ENCODE measurements at regions not wholly inside any gene's neighbourhood (a gene's known extent, or its start where the extent isn't known, plus 50 kb on each side); places are given as distances from the start of the nearest gene placed in this dataset.

DNA sequence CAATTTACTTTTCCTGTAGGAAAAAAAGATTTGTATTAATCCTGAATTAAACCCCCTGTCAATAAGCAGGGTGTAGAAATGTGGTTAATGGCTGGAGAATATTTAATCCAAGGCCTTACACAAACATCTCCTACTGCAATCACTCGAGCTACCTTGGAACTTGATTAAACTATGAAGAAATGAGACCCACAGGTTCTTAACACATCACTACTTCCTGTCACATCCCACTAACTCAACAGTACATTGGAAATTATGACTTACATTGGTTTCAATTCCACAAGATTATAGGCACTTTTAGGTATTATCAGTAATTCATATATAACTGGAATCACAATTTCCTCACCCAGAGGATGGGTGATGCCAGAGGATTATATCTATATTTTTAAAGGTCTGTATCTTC lies 480.3 kb downstream of the MRPL39 start:
- no peaks in the 10 kb centered on the region for H3K9me3 ChIP-seq (ENCODE audit: low read depth, low read length)
- DNase-seq (ENCODE audit: low read depth, low spot score) = no peak
- no peak overlapping the region for H3K9ac ChIP-seq (ENCODE audit: insufficient read length)
- H3K36me3 ChIP-seq (ENCODE audit: insufficient read depth, low read length) = no peaks in the 10 kb centered on the region
- no peak overlapping the region for H3K4me3 ChIP-seq
- H3K27ac ChIP-seq = no peak overlapping the region
- no peak for TF ChIP-seq FOXP2 (optimal IDR thresholded peaks at IDR 0.05; ENCODE audit: control extremely low read depth, extremely low read length, insufficient read depth)
- TF ChIP-seq EZH2 (IDR thresholded peaks at IDR 0.05) = no peak
- TF ChIP-seq POLR2AphosphoS5 (IDR thresholded peaks at IDR 0.05; ENCODE audit: borderline replicate concordance, low read depth, low read length) = no peak

DNA sequence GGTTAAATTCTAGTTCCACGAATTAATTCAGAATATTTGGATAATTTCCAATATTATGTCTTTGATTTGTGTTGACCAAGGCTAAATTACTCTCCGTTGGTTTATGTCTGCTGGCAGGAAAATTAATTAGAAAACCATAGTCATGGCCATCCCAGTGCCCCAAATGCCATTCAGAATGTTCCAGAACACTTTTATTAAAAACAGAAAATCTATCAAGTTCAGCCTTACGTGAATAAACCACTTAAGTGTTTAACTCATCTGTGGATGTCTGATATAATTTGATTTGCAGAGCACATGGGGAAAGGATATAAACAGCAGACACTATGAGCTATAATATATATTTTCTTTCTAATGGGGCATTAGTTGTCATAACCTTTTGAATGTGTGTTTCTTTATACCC lies 480.7 kb downstream of the MRPL39 start:
- Histone ChIP-seq H3K9ac (ENCODE audit: insufficient read length) (no peak overlapping the region), H3K4me3 (no peak overlapping the region), H3K9me3 (ENCODE audit: low read depth, low read length) (no peaks in the 10 kb centered on the region), H3K36me3 (ENCODE audit: insufficient read depth, low read length) (no peaks in the 10 kb centered on the region), H3K27ac (no peak overlapping the region)
- no peak for DNase-seq (ENCODE audit: low read depth, low spot score)
- no peak for TF ChIP-seq FOXP2 (optimal IDR thresholded peaks at IDR 0.05; ENCODE audit: control extremely low read depth, extremely low read length, insufficient read depth)
- TF ChIP-seq POLR2AphosphoS5 (IDR thresholded peaks at IDR 0.05; ENCODE audit: borderline replicate concordance, low read depth, low read length) = no peak
- no peak for TF ChIP-seq EZH2 (IDR thresholded peaks at IDR 0.05)

GRCh38 chr21:25118648-25119047 lies 488.6 kb downstream of the MRPL39 start:
- no peak overlapping the region for H3K27ac ChIP-seq
- H3K9ac ChIP-seq (ENCODE audit: insufficient read length) = no peak overlapping the region
- no peak for DNase-seq (ENCODE audit: low read depth, low spot score)
- H3K9me3 ChIP-seq (ENCODE audit: low read depth, low read length) = no peaks in the 10 kb centered on the region
- TF ChIP-seq FOXP2 (optimal IDR thresholded peaks at IDR 0.05; ENCODE audit: control extremely low read depth, extremely low read length, insufficient read depth) (no peak), EZH2 (IDR thresholded peaks at IDR 0.05) (no peak), POLR2AphosphoS5 (IDR thresholded peaks at IDR 0.05; ENCODE audit: borderline replicate concordance, low read depth, low read length) (no peak)
- no peak overlapping the region for H3K4me3 ChIP-seq
- no peaks in the 10 kb centered on the region for H3K36me3 ChIP-seq (ENCODE audit: insufficient read depth, low read length)

- Histone ChIP-seq H3K36me3 (ENCODE audit: insufficient read depth, low read length) (no peaks in the 10 kb centered on the region), H3K9ac (ENCODE audit: insufficient read length) (no peak overlapping the region), H3K27ac (no peak overlapping the region), H3K9me3 (ENCODE audit: low read depth, low read length) (no peaks in the 10 kb centered on the region), H3K4me3 (no peak overlapping the region)
- DNase-seq (ENCODE audit: low read depth, low spot score) = no peak
- no peak for TF ChIP-seq POLR2AphosphoS5 (IDR thresholded peaks at IDR 0.05; ENCODE audit: borderline replicate concordance, low read depth, low read length)
Observed at GRCh38 chr21:25115021-25115420, 492.3 kb downstream of the MRPL39 start.

GRCh38 chr21:25107708-25108107 lies 499.6 kb downstream of the MRPL39 start:
- no peak overlapping the region for H3K27ac ChIP-seq
- DNase-seq (ENCODE audit: low read depth, low spot score) = no peak
- no peaks in the 10 kb centered on the region for H3K9me3 ChIP-seq (ENCODE audit: low read depth, low read length)
- no peak overlapping the region for H3K4me3 ChIP-seq
- TF ChIP-seq EZH2 (IDR thresholded peaks at IDR 0.05) (no peak), FOXP2 (optimal IDR thresholded peaks at IDR 0.05; ENCODE audit: control extremely low read depth, extremely low read length, insufficient read depth) (no peak), POLR2AphosphoS5 (IDR thresholded peaks at IDR 0.05; ENCODE audit: borderline replicate concordance, low read depth, low read length) (no peak)
- no peak overlapping the region for H3K9ac ChIP-seq (ENCODE audit: insufficient read length)
- no peaks in the 10 kb centered on the region for H3K36me3 ChIP-seq (ENCODE audit: insufficient read depth, low read length)

GRCh38 chr21:25103500-25104207 lies 503.6 kb downstream of the MRPL39 start:
- no peak overlapping the region for H3K9ac ChIP-seq (ENCODE audit: insufficient read length)
- H3K4me3 ChIP-seq = no peak overlapping the region
- H3K9me3 ChIP-seq (ENCODE audit: low read depth, low read length) = no peaks in the 10 kb centered on the region
- no peak for TF ChIP-seq FOXP2 (optimal IDR thresholded peaks at IDR 0.05; ENCODE audit: control extremely low read depth, extremely low read length, insufficient read depth)
- TF ChIP-seq EZH2 (IDR thresholded peaks at IDR 0.05) = no peak
- TF ChIP-seq POLR2AphosphoS5 (IDR thresholded peaks at IDR 0.05; ENCODE audit: borderline replicate concordance, low read depth, low read length) = no peak
- DNase-seq (ENCODE audit: low read depth, low spot score) = no peak
- no peak overlapping the region for H3K27ac ChIP-seq
- no peaks in the 10 kb centered on the region for H3K36me3 ChIP-seq (ENCODE audit: insufficient read depth, low read length)

- Histone ChIP-seq H3K9ac (ENCODE audit: insufficient read length) (no peak overlapping the region), H3K9me3 (ENCODE audit: low read depth, low read length) (peaks cover 4% of the 10 kb centered on the region; the same call in 1 of the 2 replicates), H3K4me3 (no peak overlapping the region), H3K36me3 (ENCODE audit: insufficient read depth, low read length) (no peaks in the 10 kb centered on the region), H3K27ac (no peak overlapping the region)
- no peak for TF ChIP-seq FOXP2 (optimal IDR thresholded peaks at IDR 0.05; ENCODE audit: control extremely low read depth, extremely low read length, insufficient read depth)
- TF ChIP-seq POLR2AphosphoS5 (IDR thresholded peaks at IDR 0.05; ENCODE audit: borderline replicate concordance, low read depth, low read length) = no peak
- no peak for TF ChIP-seq EZH2 (IDR thresholded peaks at IDR 0.05)
- DNase-seq (ENCODE audit: low read depth, low spot score) = no peak
Observed at GRCh38 chr21:25097648-25098047, 509.6 kb downstream of the MRPL39 start.

DNA sequence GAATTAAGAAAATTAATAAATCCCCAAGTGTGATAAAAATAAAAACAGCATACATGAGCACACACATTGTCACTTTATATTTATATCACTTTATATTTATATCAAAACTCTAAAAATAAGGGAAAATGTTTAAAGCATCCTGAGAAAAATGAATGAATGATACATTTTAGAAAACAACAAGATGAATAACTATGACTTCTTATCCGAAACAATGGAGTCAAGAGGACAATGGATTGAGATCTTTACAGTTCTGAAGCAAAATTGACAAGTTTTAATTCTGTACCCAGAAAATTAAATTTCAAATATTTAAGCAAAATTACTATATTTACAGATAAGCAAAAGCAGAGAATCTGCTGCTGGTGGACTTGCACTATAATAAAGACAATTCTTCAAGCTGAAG lies 512.6 kb downstream of the MRPL39 start:
- Histone ChIP-seq H3K36me3 (ENCODE audit: insufficient read depth, low read length) (no peaks in the 10 kb centered on the region), H3K9me3 (ENCODE audit: low read depth, low read length) (peaks cover 4% of the 10 kb centered on the region; the same call in 1 of the 2 replicates), H3K9ac (ENCODE audit: insufficient read length) (no peak overlapping the region), H3K27ac (no peak overlapping the region), H3K4me3 (no peak overlapping the region)
- no peak for DNase-seq (ENCODE audit: low read depth, low spot score)
- no peak for TF ChIP-seq POLR2AphosphoS5 (IDR thresholded peaks at IDR 0.05; ENCODE audit: borderline replicate concordance, low read depth, low read length)
- no peak for TF ChIP-seq EZH2 (IDR thresholded peaks at IDR 0.05)
- no peak for TF ChIP-seq FOXP2 (optimal IDR thresholded peaks at IDR 0.05; ENCODE audit: control extremely low read depth, extremely low read length, insufficient read depth)

All from SK-N-MC (cell line).